Spinal cord (tissue), 9 donors: ENCODE measurements at regions not wholly inside any gene's neighbourhood (a gene's known extent, or its start where the extent isn't known, plus 50 kb on each side); places are given as distances from the start of the nearest gene placed in this dataset.
A peak's percentile ranks its signal among the peaks of the same experiment; 100 is the strongest.
"Not testable (repeated sequence)": the region's sequence is repeated elsewhere in the genome, so short reads cannot be mapped to it uniquely, and the experiment has no call there.

Source experiments
- DNase-seq, 6 donors: peaks; one replicate each; pipeline versions ENCODE4 v3.0.0 to v3.0.0-alpha.2; 2013 to 2015; ENCODE audit warnings: low spot score in 6 of 6, low read depth in 4 of 6
- H3K27ac ChIP-seq: one replicate; pipeline ENCODE4 v1.5.1; 2013; ENCODE audit warnings: low read depth, low read length, control low read depth
- H3K27me3 ChIP-seq: one replicate; pipeline ENCODE4 v1.6.1; 2013; ENCODE audit warnings: low read length; ENCODE audit not compliant: control insufficient read depth, insufficient read depth
- H3K36me3 ChIP-seq: one replicate; pipeline ENCODE4 v1.6.1; 2013; ENCODE audit warnings: low read length; ENCODE audit not compliant: control insufficient read depth, insufficient read depth
- H3K4me1 ChIP-seq: one replicate; pipeline ENCODE4 v1.6.1; 2013; ENCODE audit warnings: low read length; ENCODE audit not compliant: control insufficient read depth, insufficient read depth
- H3K4me3 ChIP-seq: one replicate; pipeline ENCODE4 v1.5.1; 2013; ENCODE audit warnings: low read depth, low read length, control low read depth
- H3K9me3 ChIP-seq: one replicate; pipeline ENCODE4 v1.6.1; 2013; ENCODE audit warnings: low read length; ENCODE audit not compliant: control insufficient read depth, insufficient read depth
- WGBS: methylation state at CpG from one replicate; pipeline ENCODE4 v1.1.5; 2013; ENCODE audit warnings: missing lambda C conversion rate; ENCODE audit not compliant: insufficient coverage; 5-methylcytosine and 5-hydroxymethylcytosine counted together
- donor health status: healthy.

GRCh38 chr9:85112933-85113418 lies 443.4 kb downstream of the NTRK2 start:
- Histone ChIP-seq H3K27ac (no peak overlapping the region), H3K27me3 (no peaks in the 10 kb centered on the region), H3K4me1 (no peaks in the 10 kb centered on the region), H3K36me3 (no peaks in the 10 kb centered on the region), H3K4me3 (no peak overlapping the region), H3K9me3 (no peaks in the 10 kb centered on the region)
- DNase-seq: no peak
- WGBS: 100% methylated on average over 2 of the region's 6 CpGs

- no peak overlapping the region for H3K27ac ChIP-seq
- no peaks in the 10 kb centered on the region for H3K36me3 ChIP-seq
- no peaks in the 10 kb centered on the region for H3K27me3 ChIP-seq
- WGBS: 55% methylated on average over 2 of the region's 2 CpGs
- H3K4me3 ChIP-seq: no peak overlapping the region
- DNase-seq: peak in 2 of 6 donors; percentile 1 to 52
- no peaks in the 10 kb centered on the region for H3K4me1 ChIP-seq
- no peaks in the 10 kb centered on the region for H3K9me3 ChIP-seq
Observed at GRCh38 chr9:85112391-85112790, 442.9 kb downstream of the NTRK2 start.

DNA sequence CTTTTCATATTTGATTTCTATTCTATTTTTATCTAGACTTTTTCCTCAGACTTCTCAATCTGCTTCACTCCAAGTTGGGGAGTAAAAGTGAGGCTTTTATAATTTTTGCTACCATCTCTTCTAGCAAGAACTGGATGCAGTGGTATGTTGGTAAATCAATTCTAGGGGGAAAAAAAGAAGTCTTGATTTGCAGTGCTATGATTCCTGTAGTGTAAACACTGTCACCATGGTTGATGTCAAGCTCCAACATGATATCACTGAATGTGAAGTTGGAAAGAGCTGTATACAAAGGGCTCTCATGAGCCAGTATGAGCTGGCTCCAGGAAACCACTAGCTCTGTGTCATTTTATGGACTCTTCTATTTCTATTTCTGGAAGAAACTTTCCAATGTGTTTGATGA lies 439.2 kb downstream of the NTRK2 start:
- Histone ChIP-seq H3K27ac (no peak overlapping the region), H3K9me3 (no peaks in the 10 kb centered on the region), H3K27me3 (no peaks in the 10 kb centered on the region), H3K36me3 (no peaks in the 10 kb centered on the region), H3K4me1 (no peaks in the 10 kb centered on the region), H3K4me3 (no peak overlapping the region)
- DNase-seq: peak in 1 of 6 donors; percentile 59

GRCh38 chr9:85108229-85108628 lies 438.7 kb downstream of the NTRK2 start:
- H3K27ac ChIP-seq: no peak overlapping the region
- H3K36me3 ChIP-seq: no peaks in the 10 kb centered on the region
- DNase-seq: no peak
- no peaks in the 10 kb centered on the region for H3K27me3 ChIP-seq
- no peak overlapping the region for H3K4me3 ChIP-seq
- WGBS: 100% methylated on average over 1 of the region's 6 CpGs
- H3K9me3 ChIP-seq: no peaks in the 10 kb centered on the region
- H3K4me1 ChIP-seq: no peaks in the 10 kb centered on the region

DNA sequence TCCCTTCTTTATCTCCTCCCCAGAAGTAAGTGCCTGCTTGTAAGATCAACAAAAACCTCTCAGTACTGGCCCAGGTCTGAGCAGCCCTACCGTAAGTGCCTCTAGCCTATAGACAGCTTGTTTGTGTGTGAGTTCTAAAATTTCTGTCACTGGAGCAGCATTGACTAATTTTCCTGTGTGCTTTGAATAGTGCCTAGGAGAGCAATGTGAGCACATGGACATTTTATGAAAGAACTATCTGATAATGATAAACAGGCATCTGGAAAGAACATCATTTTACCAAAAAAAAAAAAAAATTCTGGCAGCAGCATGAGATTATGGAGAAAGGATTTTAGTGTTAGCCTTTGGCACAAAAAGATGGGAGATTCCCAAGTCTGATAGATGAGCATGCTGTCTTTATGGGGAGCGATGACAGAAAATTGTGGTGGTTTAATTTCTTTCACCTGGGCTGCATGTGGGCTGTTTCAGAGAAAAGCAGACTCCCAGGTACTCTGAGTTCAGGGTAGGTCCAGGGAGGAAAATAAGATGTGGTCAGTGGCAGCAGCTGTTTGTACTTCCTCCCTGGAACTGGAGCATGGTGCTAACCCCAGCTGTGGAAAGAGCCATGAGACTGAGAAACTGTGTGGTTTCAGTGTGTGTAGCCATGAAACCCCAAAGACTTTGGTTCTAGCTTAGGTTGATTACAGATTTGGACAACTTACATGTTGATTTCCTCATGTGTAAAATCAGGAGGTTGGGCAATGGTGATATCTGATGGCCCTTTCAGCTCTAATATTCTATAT lies 419.9 kb downstream of the NTRK2 start:
- H3K27me3 ChIP-seq: no peaks in the 10 kb centered on the region
- 42% methylated on average over 1 of the region's 2 CpGs for WGBS
- no peaks in the 10 kb centered on the region for H3K4me1 ChIP-seq
- no peak overlapping the region for H3K4me3 ChIP-seq
- no peaks in the 10 kb centered on the region for H3K36me3 ChIP-seq
- no peaks in the 10 kb centered on the region for H3K9me3 ChIP-seq
- DNase-seq: peak in 1 of 6 donors; percentile 30
- no peak overlapping the region for H3K27ac ChIP-seq

- no peak for DNase-seq
- Histone ChIP-seq H3K27me3 (no peaks in the 10 kb centered on the region), H3K36me3 (no peaks in the 10 kb centered on the region), H3K4me3 (no peak overlapping the region), H3K9me3 (no peaks in the 10 kb centered on the region), H3K4me1 (no peaks in the 10 kb centered on the region), H3K27ac (no peak overlapping the region)
- WGBS: 100% methylated on average over 2 of the region's 3 CpGs
Observed at GRCh38 chr9:85081963-85082362, 412.4 kb downstream of the NTRK2 start.

GRCh38 chr9:85079349-85079748 lies 409.8 kb downstream of the NTRK2 start:
- no peaks in the 10 kb centered on the region for H3K4me1 ChIP-seq
- H3K4me3 ChIP-seq: no peak overlapping the region
- no peaks in the 10 kb centered on the region for H3K27me3 ChIP-seq
- 86% methylated on average over 1 of the region's 1 CpG for WGBS
- no peaks in the 10 kb centered on the region for H3K9me3 ChIP-seq
- DNase-seq: no peak
- H3K27ac ChIP-seq: no peak overlapping the region
- no peaks in the 10 kb centered on the region for H3K36me3 ChIP-seq

GRCh38 chr9:85077944-85078343 lies 408.4 kb downstream of the NTRK2 start:
- no peaks in the 10 kb centered on the region for H3K36me3 ChIP-seq
- peak in 3 of 6 donors; percentile 4 to 76 (median 6) for DNase-seq
- no peaks in the 10 kb centered on the region for H3K27me3 ChIP-seq
- WGBS: 87% methylated on average over 4 of the region's 5 CpGs
- no peaks in the 10 kb centered on the region for H3K9me3 ChIP-seq
- H3K27ac ChIP-seq: no peak overlapping the region
- no peak overlapping the region for H3K4me3 ChIP-seq
- H3K4me1 ChIP-seq: no peaks in the 10 kb centered on the region

- H3K27ac ChIP-seq, H3K27me3 ChIP-seq, H3K4me1 ChIP-seq, H3K9me3 ChIP-seq, H3K4me3 ChIP-seq, DNase-seq, H3K36me3 ChIP-seq: not testable (repeated sequence)
- WGBS: 5% methylated on average over 7 of the region's 23 CpGs
Observed at GRCh38 chr9:85077146-85077545, 407.6 kb downstream of the NTRK2 start.
